ENCODE measurements at regions not wholly inside any gene's neighbourhood (a gene's known extent, or its start where the extent isn't known, plus 50 kb on each side); places are given as distances from the start of the nearest gene placed in this dataset.

DNA sequence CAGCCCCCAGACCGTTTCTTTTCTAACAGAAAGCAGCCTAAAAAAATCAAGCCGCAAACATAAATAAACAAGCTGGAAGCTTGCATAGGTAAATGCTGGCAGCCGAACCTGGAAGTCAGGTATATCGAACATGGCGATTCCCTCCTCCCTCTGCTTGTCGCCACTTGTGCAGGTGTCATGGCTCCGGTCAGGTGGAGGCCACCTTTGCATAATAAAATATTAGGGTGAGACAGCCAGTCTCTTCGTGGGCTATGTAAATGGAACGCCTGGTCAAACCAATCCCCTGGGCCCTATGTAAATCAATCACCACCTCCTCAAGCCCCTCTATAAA is 223.9 kb upstream of the DAAM1 start:
- no peak overlapping the region for H3K4me2 ChIP-seq (ENCODE audit: insufficient read depth in 1 of 2, low read depth in 2 of 2, low read length in 2 of 2)
- no peak overlapping the region for H4K8ac ChIP-seq (ENCODE audit: extremely low read depth, insufficient read depth, low read length)
- FAIRE-seq (no peak), DNase-seq (ENCODE audit: low read depth in 1 of 2, low spot score in 2 of 2) (no peak)
- H3K56ac ChIP-seq (replicated peaks; ENCODE audit: insufficient read length, low read depth, low read length), result no peak overlapping the region
- H3K4me3 ChIP-seq (ENCODE audit: extremely low read depth in 1 of 4, insufficient read depth in 2 of 4, low read depth in 3 of 4, low read length in 4 of 4), result no peak overlapping the region
- ChIA-PET CTCF (ENCODE audit: partially characterized antibody) (interaction anchor here (0.8 to 0.9 kb wide), 2 partner anchors 19 to 723 kb away, joined by 3 read pairs; no protein-coding TSS in a partner anchor), POLR2A (ENCODE audit: partially characterized antibody) (no interaction called here)
- no peak overlapping the region for H2AFZ ChIP-seq (ENCODE audit: low read length)
- no peak overlapping the region for H2AK5ac ChIP-seq (ENCODE audit: low read depth, low read length)
- no peak overlapping the region for H3K9ac ChIP-seq (replicated peaks in 1 of 4; ENCODE audit: extremely low read depth in 1 of 4, low read depth in 3 of 4, low read length in 3 of 4)
- H2BK12ac ChIP-seq (ENCODE audit: low read depth, low read length), result no peak overlapping the region
- no peak overlapping the region for H3K27ac ChIP-seq (ENCODE audit: low read depth, low read length)
- no peak overlapping the region for H2BK15ac ChIP-seq (ENCODE audit: low read length)
- no peaks in the 10 kb centered on the region for H3K79me2 ChIP-seq (ENCODE audit: control insufficient read depth in 1 of 2, insufficient read depth in 2 of 2, low read length in 2 of 2)
- no peak overlapping the region for H3K18ac ChIP-seq (ENCODE audit: extremely low read depth, low read length)
- no peak overlapping the region for H2BK120ac ChIP-seq (replicated peaks; ENCODE audit: low read depth, low read length)
- H3K9me3 ChIP-seq (ENCODE audit: insufficient read depth in 2 of 2, low read depth in 1 of 2, low read length in 1 of 2), result no peaks in the 10 kb centered on the region
- no peaks in the 10 kb centered on the region for H3K23me2 ChIP-seq (ENCODE audit: low read depth, low read length)
- H4K5ac ChIP-seq (ENCODE audit: insufficient read length, low read depth, low read length), result no peak overlapping the region
- WGBS, 2 experiments (ENCODE audit: extremely low coverage in 1 of 2, insufficient coverage in 1 of 2, insufficient read length in 1 of 2, insufficient replicate concordance in 2 of 2, low coverage in 1 of 2, low lambda C conversion rate in 2 of 2, missing lambda C conversion rate in 1 of 2), result 93% methylated on average over 9 of the region's 9 CpGs; no CpG with 5 or more reads in 1 of the 2 experiments
- H3K36me3 ChIP-seq (ENCODE audit: control insufficient read depth in 2 of 4, insufficient read depth in 4 of 4, low read length in 3 of 4), result no peaks in the 10 kb centered on the region
- H3K4ac ChIP-seq (replicated peaks; ENCODE audit: insufficient read length, low read depth, low read length), result no peak overlapping the region
- no peak overlapping the region for H2BK20ac ChIP-seq (ENCODE audit: low read length)
- no peak overlapping the region for H2BK5ac ChIP-seq (ENCODE audit: low read depth, low read length)
- no peak overlapping the region for H3K14ac ChIP-seq (ENCODE audit: insufficient read length)
- H3K79me1 ChIP-seq (ENCODE audit: low read depth, low read length), result no peaks in the 10 kb centered on the region
- 0 out of 7 replicates have a peak, but pooled peaks cover 0 to 3% (median 0%) of the 10 kb centered on the region in 4 experiments for H3K4me1 ChIP-seq (replicated peaks in 1 of 4; ENCODE audit: control insufficient read depth in 3 of 4, insufficient read depth in 4 of 4, low read length in 3 of 4)
- no peaks in the 10 kb centered on the region for H3K27me3 ChIP-seq (replicated peaks in 1 of 4; ENCODE audit: control insufficient read depth in 3 of 4, extremely low read depth in 1 of 4, insufficient read depth in 3 of 4, low read length in 3 of 4)
- no peak overlapping the region for H4K91ac ChIP-seq (replicated peaks; ENCODE audit: insufficient read length, low read length)
- no peak overlapping the region for H3K23ac ChIP-seq (ENCODE audit: insufficient read length)
- no peaks in the 10 kb centered on the region for H4K20me1 ChIP-seq (replicated peaks in 1 of 2; ENCODE audit: control insufficient read depth in 1 of 2, insufficient read depth in 2 of 2, low read length in 2 of 2)
- no peak for TF ChIP-seq MAFK (IDR thresholded peaks at IDR 0.05; ENCODE audit: low read depth, low read length)
- TF ChIP-seq NANOG (IDR thresholded peaks at IDR 0.05; ENCODE audit: insufficient read depth, low read depth, low read length, poor library complexity, severe bottlenecking), result no peak
- no peak for TF ChIP-seq KDM5A (IDR thresholded peaks at IDR 0.05; ENCODE audit: low read length)
- no peak for TF ChIP-seq RNF2 (IDR thresholded peaks at IDR 0.05; ENCODE audit: borderline replicate concordance, low read depth, low read length, missing control alignments, poor library complexity, severe bottlenecking)
- TF ChIP-seq, protein P1, sequence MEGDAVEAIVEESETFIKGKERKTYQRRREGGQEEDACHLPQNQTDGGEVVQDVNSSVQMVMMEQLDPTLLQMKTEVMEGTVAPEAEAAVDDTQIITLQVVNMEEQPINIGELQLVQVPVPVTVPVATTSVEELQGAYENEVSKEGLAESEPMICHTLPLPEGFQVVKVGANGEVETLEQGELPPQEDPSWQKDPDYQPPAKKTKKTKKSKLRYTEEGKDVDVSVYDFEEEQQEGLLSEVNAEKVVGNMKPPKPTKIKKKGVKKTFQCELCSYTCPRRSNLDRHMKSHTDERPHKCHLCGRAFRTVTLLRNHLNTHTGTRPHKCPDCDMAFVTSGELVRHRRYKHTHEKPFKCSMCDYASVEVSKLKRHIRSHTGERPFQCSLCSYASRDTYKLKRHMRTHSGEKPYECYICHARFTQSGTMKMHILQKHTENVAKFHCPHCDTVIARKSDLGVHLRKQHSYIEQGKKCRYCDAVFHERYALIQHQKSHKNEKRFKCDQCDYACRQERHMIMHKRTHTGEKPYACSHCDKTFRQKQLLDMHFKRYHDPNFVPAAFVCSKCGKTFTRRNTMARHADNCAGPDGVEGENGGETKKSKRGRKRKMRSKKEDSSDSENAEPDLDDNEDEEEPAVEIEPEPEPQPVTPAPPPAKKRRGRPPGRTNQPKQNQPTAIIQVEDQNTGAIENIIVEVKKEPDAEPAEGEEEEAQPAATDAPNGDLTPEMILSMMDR (IDR thresholded peaks at IDR 0.05; ENCODE audit: control extremely low read depth in 1 of 3, insufficient read depth in 1 of 3, low read depth in 1 of 3, low read length in 3 of 3), result no peak
- no peak for TF ChIP-seq SP4 (IDR thresholded peaks at IDR 0.05; ENCODE audit: low read length)
- TF ChIP-seq SUZ12 (IDR thresholded peaks at IDR 0.05; ENCODE audit: low read length), result no peak
- no peak for TF ChIP-seq TEAD4 (IDR thresholded peaks at IDR 0.05; ENCODE audit: low read depth, low read length)
- TF ChIP-seq, protein P2, sequence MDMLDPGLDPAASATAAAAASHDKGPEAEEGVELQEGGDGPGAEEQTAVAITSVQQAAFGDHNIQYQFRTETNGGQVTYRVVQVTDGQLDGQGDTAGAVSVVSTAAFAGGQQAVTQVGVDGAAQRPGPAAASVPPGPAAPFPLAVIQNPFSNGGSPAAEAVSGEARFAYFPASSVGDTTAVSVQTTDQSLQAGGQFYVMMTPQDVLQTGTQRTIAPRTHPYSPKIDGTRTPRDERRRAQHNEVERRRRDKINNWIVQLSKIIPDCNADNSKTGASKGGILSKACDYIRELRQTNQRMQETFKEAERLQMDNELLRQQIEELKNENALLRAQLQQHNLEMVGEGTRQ (IDR thresholded peaks at IDR 0.05; ENCODE audit: low read length), result no peak
- no peak for TF ChIP-seq SIN3A (conservative IDR thresholded peaks at IDR 0.05 in 1 of 2, IDR thresholded peaks at IDR 0.05 in 1 of 2; ENCODE audit: low read depth in 1 of 2, low read length in 2 of 2)
